GM19324 (cell line): ENCODE measurements at regions not wholly inside any gene's neighbourhood (a gene's known extent, or its start where the extent isn't known, plus 50 kb on each side); places are given as distances from the start of the nearest gene placed in this dataset.

Experiments
- ATAC-seq: cut with Tn5 transposase; IDR thresholded peaks from one replicate; pipeline ENCODE4 v1.9.1; 2021; ENCODE audit warnings: mild to moderate bottlenecking, moderate library complexity; ENCODE audit not compliant: unreplicated experiment, low FRiP score

DNA sequence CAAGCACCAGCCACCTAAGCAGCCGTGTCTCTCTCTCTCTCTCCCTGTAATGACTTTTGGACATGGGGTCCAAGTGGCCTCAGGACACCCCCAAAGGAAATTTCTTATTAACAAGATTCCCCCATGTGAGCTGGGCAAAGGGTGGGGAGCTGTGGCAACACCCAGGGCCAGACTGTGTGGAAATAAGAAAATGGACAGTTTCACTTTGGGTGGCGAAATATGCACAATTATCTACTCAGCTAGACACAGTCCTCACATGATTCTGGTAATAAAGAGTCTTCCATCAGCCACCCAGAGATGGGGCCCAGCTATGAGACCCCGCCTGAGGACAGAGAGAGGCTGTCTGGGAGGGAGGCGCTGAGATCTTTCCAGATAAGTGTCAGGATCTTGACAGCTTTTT is 96.8 kb upstream of the TPM1 start:
- ATAC-seq: no peak

DNA sequence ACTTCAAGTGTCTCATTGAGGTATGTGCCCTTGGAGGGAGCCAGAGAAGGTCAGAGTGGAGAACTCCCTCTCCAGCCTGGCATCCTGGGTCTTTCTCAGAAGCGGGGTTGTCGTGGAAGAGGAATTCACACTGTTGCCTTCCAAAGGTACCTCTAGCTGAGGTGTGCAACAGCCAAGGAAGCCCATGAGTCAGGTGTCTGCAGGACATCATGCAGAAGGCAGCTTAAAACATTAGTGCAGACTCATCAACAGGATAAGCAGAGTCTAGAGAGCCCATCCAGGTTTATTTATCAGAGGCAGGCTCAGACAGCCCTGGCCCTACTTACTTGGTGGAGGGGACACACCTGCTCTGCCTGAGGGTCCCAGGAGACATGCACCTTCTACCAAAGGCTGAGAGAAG is 95.6 kb upstream of the TPM1 start:
- ATAC-seq: no peak

DNA sequence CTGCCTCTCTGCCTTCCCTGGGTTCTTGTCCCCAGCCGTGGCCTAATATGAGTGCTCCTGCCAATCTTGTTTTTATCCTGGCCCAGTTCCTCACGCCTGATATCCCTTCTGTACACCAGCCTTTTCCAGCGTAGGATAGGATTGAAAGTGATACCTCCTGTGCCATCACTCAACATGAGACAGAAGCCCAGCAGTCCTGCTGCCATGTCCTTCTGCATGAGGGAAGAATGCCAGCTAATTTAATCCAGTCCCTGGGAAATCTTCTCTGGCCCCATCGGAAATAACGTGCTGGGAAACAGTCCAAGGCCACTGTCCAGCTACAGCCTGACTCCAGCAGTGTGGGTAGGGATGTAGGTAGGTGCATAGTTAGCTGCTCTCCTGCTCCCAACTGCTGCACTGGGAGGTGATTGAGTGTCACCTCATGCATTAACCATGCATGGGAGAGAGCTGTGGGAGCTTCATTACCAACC is 92.0 kb upstream of the TPM1 start:
- ATAC-seq: no peak

DNA sequence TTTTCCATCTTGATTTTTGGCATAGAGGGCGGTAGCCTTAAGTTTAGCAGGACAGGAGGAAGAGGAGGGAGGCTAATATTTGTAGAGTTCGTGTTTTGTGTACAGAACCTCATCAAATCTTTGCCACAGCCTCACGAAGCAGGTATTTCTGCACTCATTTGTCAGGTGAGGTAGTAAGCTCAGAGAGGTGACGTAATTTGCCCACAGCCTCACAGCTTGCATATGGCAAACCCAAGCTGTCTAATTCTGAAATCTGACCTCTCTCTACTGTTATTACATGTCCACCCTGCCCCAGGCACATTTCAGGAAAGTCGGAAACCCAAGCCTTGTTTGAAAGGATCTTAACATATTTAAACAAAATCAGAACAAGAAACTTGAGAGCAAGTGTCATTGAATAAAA is 91.1 kb upstream of the TPM1 start:
- no peak for ATAC-seq

DNA sequence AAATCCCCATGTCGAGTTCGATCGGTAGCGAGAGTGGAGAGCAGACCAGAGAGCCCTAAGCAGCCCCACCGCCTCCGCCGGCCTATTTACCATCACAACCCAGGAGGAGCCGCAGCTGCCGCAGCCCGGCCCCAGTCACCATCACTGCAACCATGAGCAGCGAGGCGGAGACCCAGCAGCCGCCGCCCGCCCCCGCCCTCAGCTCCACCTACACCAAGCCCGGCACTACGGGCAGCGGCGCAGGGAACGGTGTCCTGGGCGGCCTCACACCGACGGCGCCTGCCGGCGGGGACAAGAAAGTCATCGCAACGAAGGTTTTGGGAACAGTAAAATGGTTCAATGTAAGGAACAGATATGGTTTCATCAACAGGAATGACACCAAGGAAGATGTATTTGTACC is 89.5 kb upstream of the TPM1 start:
- ATAC-seq: no peak

DNA sequence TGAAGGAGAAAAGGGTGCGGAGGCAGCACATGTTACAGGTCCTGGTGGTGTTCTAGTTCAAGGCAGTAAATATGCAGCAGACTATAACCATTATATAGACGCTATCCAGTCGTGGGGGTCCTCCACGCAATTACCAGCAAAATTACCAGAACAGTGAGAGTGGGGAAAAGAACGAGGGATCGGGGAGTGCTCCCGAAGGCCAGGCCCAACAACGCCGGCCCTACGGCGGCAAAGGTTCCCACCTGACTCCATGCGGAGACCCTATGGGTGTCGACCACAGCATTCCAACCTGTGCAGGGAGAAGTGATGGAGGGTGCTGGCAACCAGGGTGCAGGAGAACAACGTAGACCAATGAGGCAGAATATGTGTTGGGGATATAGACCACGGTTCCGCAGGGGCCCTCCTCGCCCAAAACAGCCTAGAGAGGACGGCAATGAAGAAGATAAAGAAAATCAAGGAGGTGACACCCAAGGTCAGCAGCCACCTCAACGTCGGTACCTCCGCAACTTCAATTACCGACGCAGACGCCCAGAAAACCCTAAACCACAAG is 89.0 kb upstream of the TPM1 start:
- ATAC-seq: no peak

DNA sequence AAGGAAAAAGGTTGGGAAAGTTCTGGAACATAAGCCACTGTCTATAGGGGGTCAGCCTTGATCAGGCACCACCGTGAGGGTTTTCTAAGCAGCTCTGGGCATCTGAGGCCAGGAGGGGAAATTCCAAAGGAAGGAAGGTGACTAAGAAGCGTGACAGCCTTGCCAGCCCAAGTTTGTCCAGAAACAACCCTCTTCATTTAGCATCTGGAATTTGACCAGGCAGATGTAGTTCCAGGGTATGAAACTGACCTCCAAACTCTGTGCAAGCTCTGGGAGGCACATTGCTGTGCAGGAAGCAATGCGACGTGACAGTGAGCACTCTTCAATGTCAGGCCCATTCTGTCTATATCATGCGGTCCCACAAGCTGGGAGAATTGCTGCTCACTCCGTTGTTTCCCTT is 85.4 kb upstream of the TPM1 start:
- ATAC-seq: no peak

DNA sequence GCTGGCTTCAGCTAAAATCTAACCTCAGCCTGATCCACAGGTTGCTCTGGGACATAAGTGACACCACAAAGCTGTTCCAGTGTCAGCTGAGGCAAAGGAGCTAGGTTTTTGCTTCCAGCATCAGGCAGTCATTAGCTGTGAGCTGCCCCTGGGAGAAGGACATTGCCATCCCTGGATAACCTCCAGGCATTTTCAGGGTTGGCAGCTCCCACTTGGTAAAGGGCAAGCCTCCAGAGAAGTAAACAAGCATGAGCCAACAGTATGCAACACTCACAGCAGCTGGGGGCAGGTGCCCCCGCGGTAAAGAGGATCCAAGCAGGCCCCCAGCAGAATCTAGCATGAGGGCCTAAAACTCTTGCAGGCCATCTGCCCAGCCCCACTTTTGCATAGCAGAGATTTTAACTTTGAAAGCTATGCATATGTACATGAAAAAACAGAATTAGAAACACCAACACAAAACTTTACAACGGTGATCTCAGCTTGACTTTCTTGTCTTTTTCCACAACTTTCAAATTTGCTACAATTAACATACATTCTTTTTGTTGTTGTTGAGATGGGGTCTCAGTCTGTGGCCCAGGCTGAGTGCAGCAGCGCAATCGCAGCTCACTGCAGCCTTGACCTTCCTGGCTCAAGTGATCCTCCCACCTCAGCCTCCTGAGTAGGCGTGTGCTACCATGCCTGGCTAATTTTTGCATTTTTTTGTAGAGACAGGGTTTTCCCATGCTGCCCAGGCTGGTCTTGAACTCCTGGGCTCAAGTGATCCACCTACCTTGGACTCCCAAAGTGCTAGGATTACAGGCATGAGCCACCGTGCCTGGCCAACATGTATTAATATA is 83.8 kb upstream of the TPM1 start:
- no peak for ATAC-seq

DNA sequence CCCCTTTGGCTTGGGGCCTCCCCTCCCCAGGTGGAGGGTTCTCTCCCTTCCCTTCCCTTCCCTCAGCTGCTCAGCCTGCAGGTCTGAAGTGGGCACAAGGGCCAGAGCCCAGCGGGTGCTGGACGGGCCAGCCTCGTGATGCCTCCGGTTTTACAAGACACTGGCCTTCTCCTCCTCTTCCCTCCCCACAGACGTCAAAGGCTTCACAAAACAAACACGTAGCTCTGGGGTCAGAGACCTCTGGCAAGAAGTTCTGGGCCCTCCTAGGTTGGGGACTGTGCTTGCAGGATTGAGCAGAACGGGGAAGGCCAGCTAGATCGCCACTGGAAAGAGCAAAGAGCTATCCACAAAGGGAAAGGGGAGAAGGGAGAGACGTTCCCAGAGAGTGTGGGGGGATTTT is 81.4 kb upstream of the TPM1 start:
- no peak for ATAC-seq

DNA sequence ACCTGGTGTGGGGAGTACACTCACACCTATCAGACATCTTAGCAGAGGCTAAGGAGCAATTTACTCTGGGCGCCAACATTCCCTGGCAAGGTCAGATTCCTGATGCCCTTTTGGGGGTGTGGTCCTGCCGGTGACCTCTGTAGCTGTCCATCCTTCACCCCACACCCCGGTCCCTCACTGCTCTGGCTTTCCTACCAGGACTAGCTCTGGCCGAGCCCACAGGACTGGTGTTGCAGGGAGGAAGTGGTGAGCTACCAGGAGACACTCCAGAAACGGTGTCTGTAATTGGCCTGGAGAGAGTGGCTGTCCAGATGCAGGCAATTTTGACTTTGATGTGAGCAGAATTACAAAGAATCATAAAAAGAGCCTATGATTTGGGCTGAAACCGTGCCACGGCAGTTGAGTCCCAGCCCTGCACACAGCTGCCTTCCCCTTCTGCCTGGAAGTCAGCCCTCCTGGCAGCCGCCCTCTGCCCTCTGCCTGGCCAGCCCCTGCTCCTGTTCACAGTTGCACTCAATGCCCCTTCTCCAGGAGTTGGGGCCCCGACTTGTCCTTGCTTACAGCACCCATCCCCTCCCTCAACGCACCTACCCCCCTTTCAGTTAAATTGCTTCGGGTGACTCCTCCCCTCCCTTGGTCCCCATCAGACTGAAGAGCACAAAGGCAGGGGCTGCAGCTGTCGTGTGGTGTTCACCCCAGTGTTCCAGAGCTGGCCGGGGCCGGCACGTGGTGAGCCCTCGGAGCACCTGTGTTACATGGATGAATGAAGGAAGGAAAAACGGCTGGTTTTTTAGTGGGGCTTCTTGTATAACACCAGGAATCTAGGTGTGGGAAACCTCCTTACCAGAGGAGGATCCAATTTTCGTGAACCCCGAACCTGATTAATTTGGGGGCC is 80.2 kb upstream of the TPM1 start:
- ATAC-seq: no peak

DNA sequence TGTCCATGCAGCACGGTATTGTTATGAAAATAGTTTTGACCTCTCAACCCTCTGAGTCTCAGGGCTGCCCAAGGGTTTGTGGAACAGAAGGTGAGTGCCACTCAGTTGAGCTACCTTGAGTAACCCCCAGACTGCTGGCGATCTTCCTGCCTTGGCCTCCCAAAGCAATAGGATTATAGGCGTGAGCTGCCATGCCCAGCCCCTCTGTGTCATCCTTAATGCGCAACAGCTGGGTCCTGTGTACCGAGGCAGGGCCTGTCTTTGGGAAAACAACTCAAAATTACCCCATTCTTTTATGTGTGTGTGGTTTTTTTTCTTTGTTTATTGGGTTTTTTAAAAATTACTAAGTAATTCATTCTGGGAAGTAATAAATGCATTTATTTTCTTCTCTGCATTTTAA is 78.3 kb upstream of the TPM1 start:
- ATAC-seq: no peak

DNA sequence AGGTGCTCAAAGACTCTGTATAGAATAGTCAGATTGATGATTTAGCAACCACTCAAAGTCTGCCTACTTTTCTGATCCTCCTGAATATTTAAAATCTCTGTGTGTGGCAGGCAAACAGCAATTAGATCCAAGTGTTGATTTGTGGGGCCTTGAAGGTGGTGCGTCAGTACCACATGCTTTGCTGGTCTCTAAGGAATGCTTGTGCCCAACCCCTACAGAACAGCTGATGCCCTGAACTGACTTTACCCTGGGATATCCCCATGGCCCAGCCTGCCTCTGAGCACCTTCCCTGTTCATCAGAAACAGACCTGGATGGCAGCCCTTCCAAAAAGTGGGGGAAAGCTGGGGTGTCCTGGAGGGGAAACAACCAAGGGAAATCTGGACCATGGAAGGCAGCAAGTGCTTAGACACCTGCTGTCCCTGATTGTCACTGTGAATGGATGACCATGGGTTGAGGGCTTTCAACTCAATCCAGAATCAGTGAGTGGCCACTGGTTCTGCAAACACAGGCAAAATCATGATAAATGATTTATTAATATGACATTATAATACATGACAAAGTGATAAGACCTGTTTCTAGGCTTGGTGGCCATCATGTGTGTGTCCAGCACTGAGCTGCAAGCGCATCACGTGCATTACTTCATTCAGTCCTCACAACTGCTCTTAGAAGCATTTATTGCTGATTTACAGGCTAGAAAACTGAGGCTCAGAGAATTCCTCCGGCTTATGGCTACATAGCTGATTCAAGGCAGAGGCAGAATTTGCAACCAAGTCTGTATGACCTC is 76.1 kb upstream of the TPM1 start:
- ATAC-seq: no peak

DNA sequence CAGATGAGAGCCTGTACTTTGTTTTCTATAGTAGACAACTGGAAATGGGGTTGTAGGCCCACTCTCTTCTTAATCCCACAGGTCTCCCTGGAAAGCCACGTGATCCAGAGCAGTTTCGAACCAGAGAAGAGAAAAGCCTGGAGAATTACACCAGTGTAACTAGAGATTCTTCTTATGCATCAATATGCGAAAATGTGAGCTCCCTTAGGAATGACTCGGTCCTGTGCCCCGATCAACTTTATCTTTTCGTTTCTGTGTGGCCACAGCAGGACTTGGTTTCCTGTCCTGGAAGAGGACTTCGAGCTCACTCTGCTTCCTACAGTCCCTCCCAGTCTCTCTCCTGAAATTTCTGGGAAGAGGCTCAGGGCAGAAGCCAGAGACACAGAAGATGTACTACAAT is 73.8 kb upstream of the TPM1 start:
- ATAC-seq: no peak

DNA sequence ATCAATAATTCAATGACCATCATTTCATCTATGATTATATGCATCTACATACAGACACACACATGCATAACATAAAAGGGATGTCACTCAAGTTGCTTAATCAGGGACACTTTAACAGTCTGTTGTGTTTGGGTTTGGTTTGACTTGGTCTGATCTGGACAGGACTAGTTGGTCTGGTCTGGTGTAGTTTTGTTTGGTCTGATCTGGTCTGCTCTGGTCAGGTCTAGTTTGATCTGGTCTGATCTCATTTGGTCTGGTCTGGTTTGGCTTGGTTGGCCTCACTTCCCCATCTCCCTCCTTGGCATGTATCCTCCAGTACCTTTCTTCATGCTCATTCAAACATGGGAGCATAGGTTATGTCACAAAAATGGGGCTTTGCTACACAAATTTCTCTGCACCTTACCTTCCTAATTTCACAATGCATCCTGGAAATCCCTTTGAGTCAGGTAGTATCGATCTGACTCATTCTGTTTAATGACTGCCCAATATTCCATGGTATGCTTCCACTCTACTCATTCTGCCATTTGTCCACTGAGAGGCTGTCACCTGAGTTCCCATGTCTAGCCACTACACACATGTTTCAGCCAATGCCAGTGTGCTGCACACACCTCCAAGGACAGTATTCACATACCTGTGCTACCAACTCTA is 73.0 kb upstream of the TPM1 start:
- no peak for ATAC-seq

DNA sequence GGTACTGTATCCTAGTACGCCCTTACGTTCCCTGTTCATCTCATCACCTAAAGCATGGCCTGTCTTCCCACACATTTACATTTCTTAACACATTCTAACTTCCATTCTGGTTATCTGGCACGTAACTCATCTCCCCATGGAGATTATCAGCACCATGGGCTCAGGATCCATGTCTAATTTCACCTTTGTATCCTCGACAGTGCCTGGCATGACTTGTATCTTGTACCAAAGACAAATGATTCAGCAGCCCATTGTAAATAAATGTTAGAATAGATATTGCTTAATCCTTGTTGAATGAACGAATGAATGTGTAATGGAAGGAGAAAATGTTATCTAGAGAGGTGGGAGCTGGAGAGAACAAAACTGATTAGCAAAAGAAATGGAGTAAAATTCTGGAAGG is 69.7 kb upstream of the TPM1 start:
- no peak for ATAC-seq

DNA sequence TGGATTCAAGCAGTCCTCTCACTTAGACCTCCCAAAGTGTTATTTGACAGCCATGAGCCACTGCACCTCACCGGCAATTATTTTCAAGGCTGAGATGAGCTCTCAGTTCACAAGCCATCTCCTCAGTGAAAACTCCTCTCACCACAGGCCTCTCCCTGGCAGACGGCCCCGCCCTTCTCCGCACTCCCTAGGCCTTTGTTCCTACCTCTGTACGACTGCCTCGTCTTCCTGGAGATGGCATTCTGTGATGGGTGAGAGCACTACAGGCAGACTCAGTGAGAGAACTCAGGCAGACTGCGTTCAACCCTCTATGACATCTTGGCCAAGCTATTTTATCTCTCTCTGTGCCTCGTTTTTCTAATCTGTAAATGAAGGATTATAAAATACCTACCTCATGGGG is 67.0 kb upstream of the TPM1 start:
- ATAC-seq: no peak

DNA sequence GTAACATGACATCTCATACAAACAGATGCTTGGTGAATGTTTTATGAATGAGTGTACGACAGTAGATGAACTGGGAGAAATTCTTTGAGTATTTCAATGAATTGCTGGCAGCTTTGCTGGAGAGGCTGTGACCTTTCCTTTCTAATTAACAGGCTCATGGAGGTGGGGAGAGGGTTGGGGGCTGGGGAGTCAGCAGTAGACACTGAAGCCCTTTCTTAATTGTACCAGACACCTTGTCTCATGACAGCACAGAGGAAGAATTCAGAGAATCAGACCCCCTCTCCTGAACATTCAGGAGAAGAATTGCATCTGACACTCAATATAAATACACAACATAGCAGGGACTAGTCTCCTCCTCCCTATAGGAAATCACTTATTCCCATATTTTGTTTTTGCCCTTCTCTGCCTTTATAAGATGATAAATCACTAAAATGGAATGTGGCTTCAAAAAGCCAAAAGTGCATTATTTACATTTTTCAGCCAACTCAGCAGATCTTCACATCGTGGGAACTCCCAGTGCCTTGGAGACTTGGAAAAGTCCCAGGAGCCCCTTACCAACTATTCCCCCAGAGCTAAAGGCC is 66.2 kb upstream of the TPM1 start:
- no peak for ATAC-seq

DNA sequence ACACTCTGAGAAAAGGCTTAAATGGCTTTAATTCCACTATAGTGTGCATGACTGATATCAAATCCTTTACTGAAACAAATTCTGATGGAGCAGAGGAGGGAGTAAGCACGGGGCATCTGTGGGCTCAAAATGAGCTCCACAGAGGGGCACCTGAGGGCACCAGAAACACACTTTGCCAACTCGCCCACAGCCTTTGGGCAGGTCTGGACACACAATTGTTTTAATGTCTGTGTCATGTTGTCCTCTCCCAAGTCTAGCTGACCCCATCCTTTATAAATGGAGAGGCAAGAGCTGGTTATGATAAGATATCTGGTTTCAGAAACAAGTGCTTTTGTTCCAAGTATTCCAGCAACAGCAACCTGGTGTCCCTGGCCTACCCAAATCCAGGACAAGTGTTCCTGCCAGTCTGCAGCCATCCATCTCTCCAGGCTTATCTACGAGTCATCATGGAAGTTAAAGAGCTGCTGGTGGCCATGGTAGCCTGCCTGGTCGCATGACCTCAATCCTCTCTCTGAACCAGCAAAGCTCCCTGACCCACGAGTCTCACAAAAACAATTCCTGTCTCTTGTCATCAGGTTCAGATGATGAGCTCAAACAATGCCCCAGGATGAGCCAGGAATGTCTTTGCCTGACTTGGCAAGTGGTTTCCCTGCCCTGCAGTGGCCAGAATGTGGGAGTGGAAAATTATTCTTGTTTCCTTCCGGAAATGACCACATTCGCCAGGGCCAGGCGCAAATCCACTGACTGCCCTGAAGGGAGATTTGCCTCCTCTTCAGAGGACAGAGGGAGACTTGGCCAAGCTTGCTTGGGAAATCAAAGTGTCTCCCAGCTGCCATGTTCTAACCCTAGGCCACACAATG is 64.4 kb upstream of the TPM1 start:
- no peak for ATAC-seq

DNA sequence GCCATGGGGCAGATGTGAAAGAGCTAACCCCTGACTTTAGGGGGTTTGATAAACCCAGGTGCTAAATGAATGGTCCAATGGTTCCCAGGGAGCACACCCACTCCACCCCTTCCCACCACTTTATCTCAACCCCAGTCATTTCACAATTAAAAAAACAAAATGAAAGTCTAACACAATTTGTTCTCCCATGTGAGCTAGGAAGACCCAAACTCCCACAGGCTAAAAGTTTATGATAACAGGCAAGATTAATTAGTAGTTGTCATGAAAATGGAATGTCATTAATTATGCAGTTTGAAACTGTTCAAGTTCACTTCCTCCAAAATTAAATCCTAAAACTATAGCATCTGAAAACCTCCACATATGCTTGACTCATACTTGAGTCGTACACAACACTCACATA is 63.3 kb upstream of the TPM1 start:
- no peak for ATAC-seq
